ENCODE measurements at regions not wholly inside any gene's neighbourhood (a gene's known extent, or its start where the extent isn't known, plus 50 kb on each side); places are given as distances from the start of the nearest gene placed in this dataset.

GRCh38 chrX:149312988-149313387 lies 192.1 kb downstream of the IDS start:
- no peaks in the 10 kb centered on the region for H3K36me3 ChIP-seq (ENCODE audit: insufficient read depth)
- no peaks in the 10 kb centered on the region for H3K27me3 ChIP-seq (ENCODE audit: insufficient read depth, low read depth)
- no peaks in the 10 kb centered on the region for H3K4me1 ChIP-seq (ENCODE audit: low read depth, poor library complexity, severe bottlenecking)
- H4K20me1 ChIP-seq (ENCODE audit: insufficient read depth) = no peaks in the 10 kb centered on the region
- no peak for TF ChIP-seq CTCF (conservative IDR thresholded peaks at IDR 0.05; ENCODE audit: low read depth, low read length)
- no peak overlapping the region for H3K4me2 ChIP-seq
- no peak overlapping the region for H3K27ac ChIP-seq
- H3K79me2 ChIP-seq (ENCODE audit: insufficient read depth, low read depth) = no peaks in the 10 kb centered on the region
- no peak overlapping the region for H3K4me3 ChIP-seq (IDR thresholded peaks at IDR 0.05; ENCODE audit: insufficient read depth, low read depth, low read length)
- H3K9ac ChIP-seq = no peak overlapping the region
- H2AFZ ChIP-seq (ENCODE audit: low read depth) = no peak overlapping the region

GRCh38 chrX:149312097-149312496 lies 193.0 kb downstream of the IDS start:
- no peaks in the 10 kb centered on the region for H4K20me1 ChIP-seq (ENCODE audit: insufficient read depth)
- no peak for TF ChIP-seq CTCF (conservative IDR thresholded peaks at IDR 0.05; ENCODE audit: low read depth, low read length)
- no peaks in the 10 kb centered on the region for H3K27me3 ChIP-seq (ENCODE audit: insufficient read depth, low read depth)
- H2AFZ ChIP-seq (ENCODE audit: low read depth) = no peak overlapping the region
- H3K4me1 ChIP-seq (ENCODE audit: low read depth, poor library complexity, severe bottlenecking) = no peaks in the 10 kb centered on the region
- no peak overlapping the region for H3K4me2 ChIP-seq
- H3K9ac ChIP-seq = no peak overlapping the region
- no peaks in the 10 kb centered on the region for H3K79me2 ChIP-seq (ENCODE audit: insufficient read depth, low read depth)
- no peak overlapping the region for H3K27ac ChIP-seq
- no peak overlapping the region for H3K4me3 ChIP-seq (IDR thresholded peaks at IDR 0.05; ENCODE audit: insufficient read depth, low read depth, low read length)
- H3K36me3 ChIP-seq (ENCODE audit: insufficient read depth) = no peaks in the 10 kb centered on the region

- H2AFZ ChIP-seq (ENCODE audit: low read depth) = no peak overlapping the region
- H3K27ac ChIP-seq = no peak overlapping the region
- no peak overlapping the region for H3K4me2 ChIP-seq
- H3K9ac ChIP-seq = no peak overlapping the region
- no peaks in the 10 kb centered on the region for H3K36me3 ChIP-seq (ENCODE audit: insufficient read depth)
- no peaks in the 10 kb centered on the region for H4K20me1 ChIP-seq (ENCODE audit: insufficient read depth)
- no peaks in the 10 kb centered on the region for H3K79me2 ChIP-seq (ENCODE audit: insufficient read depth, low read depth)
- no peak for TF ChIP-seq CTCF (conservative IDR thresholded peaks at IDR 0.05; ENCODE audit: low read depth, low read length)
- H3K27me3 ChIP-seq (ENCODE audit: insufficient read depth, low read depth) = no peaks in the 10 kb centered on the region
- no peak overlapping the region for H3K4me3 ChIP-seq (IDR thresholded peaks at IDR 0.05; ENCODE audit: insufficient read depth, low read depth, low read length)
- H3K4me1 ChIP-seq (ENCODE audit: low read depth, poor library complexity, severe bottlenecking) = no peaks in the 10 kb centered on the region
Measured at GRCh38 chrX:149302705-149303104, 202.4 kb downstream of the IDS start.

- H3K4me3 ChIP-seq (IDR thresholded peaks at IDR 0.05; ENCODE audit: insufficient read depth, low read depth, low read length) = no peak overlapping the region
- no peaks in the 10 kb centered on the region for H4K20me1 ChIP-seq (ENCODE audit: insufficient read depth)
- H3K79me2 ChIP-seq (ENCODE audit: insufficient read depth, low read depth) = no peaks in the 10 kb centered on the region
- H3K4me1 ChIP-seq (ENCODE audit: low read depth, poor library complexity, severe bottlenecking) = no peaks in the 10 kb centered on the region
- H3K9ac ChIP-seq = no peak overlapping the region
- no peak for TF ChIP-seq CTCF (conservative IDR thresholded peaks at IDR 0.05; ENCODE audit: low read depth, low read length)
- no peaks in the 10 kb centered on the region for H3K36me3 ChIP-seq (ENCODE audit: insufficient read depth)
- no peaks in the 10 kb centered on the region for H3K27me3 ChIP-seq (ENCODE audit: insufficient read depth, low read depth)
- no peak overlapping the region for H2AFZ ChIP-seq (ENCODE audit: low read depth)
- H3K27ac ChIP-seq = no peak overlapping the region
- no peak overlapping the region for H3K4me2 ChIP-seq
Measured at GRCh38 chrX:149298111-149298510, 207.0 kb downstream of the IDS start.

DNA sequence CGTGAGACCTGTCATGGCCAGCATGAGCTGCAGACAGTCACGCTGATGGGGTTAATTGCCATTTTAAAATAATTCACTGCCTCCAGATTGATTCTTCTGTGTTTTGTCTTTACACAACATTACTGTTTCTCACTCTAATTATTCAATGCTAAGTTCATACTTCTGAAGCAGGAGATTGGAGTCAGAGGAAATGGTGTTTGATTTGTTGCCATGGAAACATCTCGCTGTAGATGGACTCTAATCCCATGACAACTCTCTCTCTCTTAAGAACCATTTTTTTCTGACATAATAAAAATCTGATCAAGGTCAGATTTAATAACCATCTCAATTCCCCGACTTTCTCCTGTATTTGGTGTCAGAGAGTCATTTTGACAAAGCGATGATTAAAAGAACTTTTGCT lies 209.0 kb downstream of the IDS start:
- H3K79me2 ChIP-seq (ENCODE audit: insufficient read depth, low read depth) = no peaks in the 10 kb centered on the region
- no peaks in the 10 kb centered on the region for H4K20me1 ChIP-seq (ENCODE audit: insufficient read depth)
- H3K36me3 ChIP-seq (ENCODE audit: insufficient read depth) = no peaks in the 10 kb centered on the region
- H3K4me2 ChIP-seq = no peak overlapping the region
- H3K27me3 ChIP-seq (ENCODE audit: insufficient read depth, low read depth) = no peaks in the 10 kb centered on the region
- no peak overlapping the region for H3K9ac ChIP-seq
- H3K27ac ChIP-seq = no peak overlapping the region
- no peak for TF ChIP-seq CTCF (conservative IDR thresholded peaks at IDR 0.05; ENCODE audit: low read depth, low read length)
- no peak overlapping the region for H2AFZ ChIP-seq (ENCODE audit: low read depth)
- H3K4me1 ChIP-seq (ENCODE audit: low read depth, poor library complexity, severe bottlenecking) = no peaks in the 10 kb centered on the region
- no peak overlapping the region for H3K4me3 ChIP-seq (IDR thresholded peaks at IDR 0.05; ENCODE audit: insufficient read depth, low read depth, low read length)

All from KMS-11 (cell line).